ENCODE measurements at regions not wholly inside any gene's neighbourhood (a gene's known extent, or its start where the extent isn't known, plus 50 kb on each side); places are given as distances from the start of the nearest gene placed in this dataset.

- TF ChIP-seq, protein P1, sequence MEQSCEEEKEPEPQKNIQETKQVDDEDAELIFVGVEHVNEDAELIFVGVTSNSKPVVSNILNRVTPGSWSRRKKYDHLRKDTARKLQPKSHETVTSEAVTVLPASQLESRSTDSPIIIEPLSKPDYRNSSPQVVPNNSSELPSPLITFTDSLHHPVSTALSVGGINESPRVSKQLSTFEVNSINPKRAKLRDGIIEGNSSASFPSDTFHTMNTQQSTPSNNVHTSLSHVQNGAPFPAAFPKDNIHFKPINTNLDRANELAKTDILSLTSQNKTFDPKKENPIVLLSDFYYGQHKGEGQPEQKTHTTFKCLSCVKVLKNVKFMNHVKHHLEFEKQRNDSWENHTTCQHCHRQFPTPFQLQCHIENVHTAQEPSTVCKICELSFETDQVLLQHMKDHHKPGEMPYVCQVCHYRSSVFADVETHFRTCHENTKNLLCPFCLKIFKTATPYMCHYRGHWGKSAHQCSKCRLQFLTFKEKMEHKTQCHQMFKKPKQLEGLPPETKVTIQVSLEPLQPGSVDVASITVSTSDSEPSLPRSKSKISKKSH (CRISPR knock-in tag; IDR thresholded peaks at IDR 0.05): no peak
- no peak for TF ChIP-seq SRSF7 (optimal IDR thresholded peaks at IDR 0.05; ENCODE audit: low read depth, low read length)
- TF ChIP-seq HEY1 (CRISPR knock-in tag; IDR thresholded peaks at IDR 0.05; ENCODE audit: borderline replicate concordance): no peak
- no peak for TF ChIP-seq BACH1 (tag; IDR thresholded peaks at IDR 0.05)
- no peak for TF ChIP-seq ZNF780A (CRISPR knock-in tag; IDR thresholded peaks at IDR 0.05)
- TF ChIP-seq ZNF232 (CRISPR knock-in tag; IDR thresholded peaks at IDR 0.05): no peak
- no peak for TF ChIP-seq RAD51 (IDR thresholded peaks at IDR 0.05; ENCODE audit: borderline replicate concordance, low read depth)
- TF ChIP-seq, protein P2, sequence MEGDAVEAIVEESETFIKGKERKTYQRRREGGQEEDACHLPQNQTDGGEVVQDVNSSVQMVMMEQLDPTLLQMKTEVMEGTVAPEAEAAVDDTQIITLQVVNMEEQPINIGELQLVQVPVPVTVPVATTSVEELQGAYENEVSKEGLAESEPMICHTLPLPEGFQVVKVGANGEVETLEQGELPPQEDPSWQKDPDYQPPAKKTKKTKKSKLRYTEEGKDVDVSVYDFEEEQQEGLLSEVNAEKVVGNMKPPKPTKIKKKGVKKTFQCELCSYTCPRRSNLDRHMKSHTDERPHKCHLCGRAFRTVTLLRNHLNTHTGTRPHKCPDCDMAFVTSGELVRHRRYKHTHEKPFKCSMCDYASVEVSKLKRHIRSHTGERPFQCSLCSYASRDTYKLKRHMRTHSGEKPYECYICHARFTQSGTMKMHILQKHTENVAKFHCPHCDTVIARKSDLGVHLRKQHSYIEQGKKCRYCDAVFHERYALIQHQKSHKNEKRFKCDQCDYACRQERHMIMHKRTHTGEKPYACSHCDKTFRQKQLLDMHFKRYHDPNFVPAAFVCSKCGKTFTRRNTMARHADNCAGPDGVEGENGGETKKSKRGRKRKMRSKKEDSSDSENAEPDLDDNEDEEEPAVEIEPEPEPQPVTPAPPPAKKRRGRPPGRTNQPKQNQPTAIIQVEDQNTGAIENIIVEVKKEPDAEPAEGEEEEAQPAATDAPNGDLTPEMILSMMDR (IDR thresholded peaks at IDR 0.05 in 2 of 3, conservative IDR thresholded peaks at IDR 0.05 in 1 of 3; ENCODE audit: insufficient read depth in 2 of 3, low read depth in 1 of 3, low read length in 3 of 3): no peak
- no peak for TF ChIP-seq MLX (CRISPR knock-in tag; conservative IDR thresholded peaks at IDR 0.05)
- no peak for TF ChIP-seq XRCC5 (IDR thresholded peaks at IDR 0.05; ENCODE audit: low read depth, low read length)
- no peak for TF ChIP-seq ZFP30 (CRISPR knock-in tag; IDR thresholded peaks at IDR 0.05; ENCODE audit: borderline replicate concordance)
- no peak for TF ChIP-seq SMARCC2 (IDR thresholded peaks at IDR 0.05; ENCODE audit: low read depth)
Observed at GRCh38 chr2:129761569-129762021, 217.9 kb upstream of the RAB6C start.
